ENCODE measurements at regions not wholly inside any gene's neighbourhood (a gene's known extent, or its start where the extent isn't known, plus 50 kb on each side); places are given as distances from the start of the nearest gene placed in this dataset.

GRCh38 chr17:31745964-31746600 is 113.0 kb downstream of the COPRS start:
- no peak for TF ChIP-seq CTCF (IDR thresholded peaks at IDR 0.05; ENCODE audit: extremely low read depth in 1 of 2, insufficient read depth in 1 of 2, low read depth in 1 of 2, low read length in 2 of 2)
- no peak for TF ChIP-seq MAX (IDR thresholded peaks at IDR 0.05; ENCODE audit: insufficient read depth, insufficient read length)
- TF ChIP-seq POLR2AphosphoS5 (IDR thresholded peaks at IDR 0.05; ENCODE audit: insufficient read depth, low read depth, low read length) = no peak
- TF ChIP-seq POLR2A (IDR thresholded peaks at IDR 0.05; ENCODE audit: low read depth, low read length) = no peak
- no peak for TF ChIP-seq GATA2 (IDR thresholded peaks at IDR 0.05; ENCODE audit: insufficient read depth, insufficient read length, low read depth, low read length)
- no peak for TF ChIP-seq EZH2 (IDR thresholded peaks at IDR 0.05; ENCODE audit: borderline replicate concordance, low read depth, low read length, severe bottlenecking)
- TF ChIP-seq JUN (IDR thresholded peaks at IDR 0.05; ENCODE audit: borderline replicate concordance, insufficient read depth, insufficient read length, low read depth) = no peak
